HG03066 (cell line): ENCODE measurements at regions not wholly inside any gene's neighbourhood (a gene's known extent, or its start where the extent isn't known, plus 50 kb on each side); places are given as distances from the start of the nearest gene placed in this dataset.
A peak's percentile ranks its signal among the peaks of the same experiment; 100 is the strongest.

Source experiments
- ATAC-seq: cut with Tn5 transposase; IDR thresholded peaks from one replicate; pipeline ENCODE4 v1.9.1; 2021; ENCODE audit warnings: low read depth; ENCODE audit not compliant: unreplicated experiment

DNA sequence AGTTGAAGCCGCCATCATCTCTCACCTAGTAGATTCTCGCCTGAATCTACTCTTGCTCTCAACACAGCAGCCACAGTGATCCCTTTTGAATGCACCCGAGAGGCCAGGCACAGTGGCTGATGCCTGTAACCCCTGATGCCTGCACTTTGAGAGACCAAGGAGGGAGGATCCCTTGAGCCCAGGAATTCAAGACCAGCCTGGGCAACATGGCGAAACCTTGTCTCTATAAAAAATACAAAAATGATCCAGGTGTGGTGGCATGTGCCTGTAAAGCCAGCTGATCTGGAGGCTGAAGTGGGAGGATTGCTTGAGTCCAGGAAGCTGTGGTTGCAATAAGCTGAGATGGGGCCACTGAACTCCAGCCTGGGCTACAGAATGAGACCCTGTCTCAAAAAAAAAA lies 60.3 kb upstream of the EML4 start:
- ATAC-seq: no peak

DNA sequence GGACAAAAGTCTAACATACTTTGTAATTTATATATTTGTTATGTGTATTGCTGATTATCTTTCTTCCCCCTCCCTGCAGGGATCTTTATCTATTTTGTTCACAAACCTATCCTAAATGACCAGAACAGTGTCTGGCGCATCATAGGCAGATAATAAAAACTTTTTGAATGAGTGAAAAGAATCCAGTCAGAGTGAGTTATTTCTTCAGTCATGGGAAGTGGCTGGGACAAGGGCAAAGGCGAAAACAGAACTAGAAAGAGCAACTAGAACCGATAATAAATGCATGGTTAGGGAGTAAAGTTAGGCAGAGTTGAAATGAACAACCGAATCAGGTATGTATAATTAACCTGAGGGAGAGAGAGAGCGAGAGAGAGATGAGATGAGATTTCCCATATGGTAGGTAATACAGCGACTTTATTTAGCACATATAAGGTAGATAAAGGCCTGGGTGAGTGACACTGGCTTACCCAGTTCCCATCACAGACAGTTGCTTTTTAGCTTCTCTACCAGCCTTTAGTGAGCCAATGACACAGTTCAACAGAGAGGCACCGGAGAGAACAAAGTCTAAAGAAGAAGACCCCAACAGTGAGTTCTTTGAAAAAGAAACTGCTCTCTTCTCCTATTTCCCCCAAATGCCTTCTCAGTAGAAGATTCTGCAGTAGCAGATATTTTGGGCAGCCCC lies 59.1 kb upstream of the EML4 start:
- ATAC-seq: no peak

DNA sequence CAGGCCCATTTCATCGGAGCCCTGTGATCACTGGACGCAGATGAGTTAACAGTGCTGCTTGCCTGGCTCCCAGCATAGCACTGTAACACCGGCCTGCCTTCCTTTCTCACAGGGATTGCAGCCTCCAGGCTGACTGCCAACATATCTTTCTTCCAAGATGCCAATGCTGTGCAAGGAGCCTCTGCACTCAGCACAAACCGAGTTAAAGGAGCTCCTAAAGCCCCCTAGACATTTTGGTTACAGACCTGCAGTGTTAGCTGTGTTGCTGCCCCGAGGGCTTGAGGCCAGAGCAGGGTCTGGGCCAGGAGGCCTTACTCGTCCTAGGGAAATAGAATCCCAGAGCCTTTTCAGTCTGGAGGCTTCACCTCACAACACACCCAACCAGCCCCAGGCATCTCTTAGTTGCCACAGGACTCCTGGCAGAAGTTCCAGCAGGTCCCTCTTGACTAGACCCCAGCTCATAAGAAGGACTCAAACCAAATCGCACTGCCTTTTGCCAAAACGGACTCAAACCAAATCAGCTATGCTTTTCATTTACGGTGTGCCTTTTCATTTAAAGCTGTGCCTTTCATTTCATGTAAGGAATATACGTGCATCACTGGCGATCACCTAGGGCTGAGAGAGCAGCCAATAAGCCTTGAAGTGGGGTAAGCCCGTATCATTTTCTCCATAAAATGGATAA lies 58.4 kb upstream of the EML4 start:
- ATAC-seq: no peak

DNA sequence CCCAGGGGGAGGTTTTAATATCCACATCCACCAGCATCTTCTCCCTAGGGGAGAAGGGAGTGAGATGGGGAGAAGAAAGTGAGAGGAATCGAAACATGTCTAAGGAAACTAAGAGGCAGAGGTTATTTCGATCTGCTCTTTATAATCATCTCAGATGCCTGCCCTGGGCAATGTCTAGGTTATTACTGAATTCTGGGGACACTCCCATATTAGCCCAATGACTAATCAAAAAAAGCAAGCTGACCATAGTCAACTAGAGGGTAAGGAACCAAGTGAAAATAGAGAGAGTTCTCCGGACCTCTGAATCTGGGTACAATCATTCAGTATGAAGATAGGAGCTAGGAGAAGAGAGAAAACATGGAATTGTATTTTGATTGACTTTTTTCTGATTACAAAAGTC lies 56.7 kb upstream of the EML4 start:
- no peak for ATAC-seq

DNA sequence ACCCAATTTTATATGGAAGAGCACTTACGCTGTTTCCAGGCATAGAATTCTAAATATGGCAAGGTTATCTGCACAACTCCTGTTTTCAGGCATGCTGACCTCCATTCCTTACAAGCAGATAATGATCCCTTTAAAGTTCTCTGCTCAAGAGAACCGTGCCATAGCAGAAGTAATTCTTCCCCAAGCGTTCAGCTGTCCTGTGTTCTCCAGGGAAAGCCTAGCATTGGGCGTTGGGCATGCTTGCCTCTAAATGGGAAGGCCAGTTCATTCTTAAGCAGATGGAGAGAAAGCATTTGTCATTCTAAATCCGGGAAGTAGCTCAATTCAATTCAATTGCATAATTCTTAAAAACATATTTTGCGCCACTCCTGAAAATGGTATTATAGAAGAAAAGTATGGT lies 55.7 kb upstream of the EML4 start:
- no peak for ATAC-seq

DNA sequence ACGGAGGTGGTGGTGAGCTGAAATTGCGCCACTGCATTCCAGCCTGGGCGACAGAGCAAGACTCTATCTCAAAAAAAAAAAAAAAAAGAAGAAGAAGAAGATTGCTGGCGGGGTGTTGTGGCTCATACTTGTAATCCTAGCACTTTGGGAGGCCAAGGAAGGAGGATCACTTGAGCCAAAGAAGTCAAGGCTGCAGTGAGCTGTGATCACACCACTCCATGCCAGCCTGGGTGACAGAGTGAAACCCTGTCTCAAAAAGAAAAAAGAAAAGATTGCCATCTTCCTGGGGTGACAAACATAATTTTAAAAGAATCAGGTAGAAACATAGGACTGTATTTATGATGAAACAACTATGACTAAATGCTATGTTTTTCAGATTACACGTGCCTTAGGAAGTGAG lies 55.1 kb upstream of the EML4 start:
- ATAC-seq: no peak

DNA sequence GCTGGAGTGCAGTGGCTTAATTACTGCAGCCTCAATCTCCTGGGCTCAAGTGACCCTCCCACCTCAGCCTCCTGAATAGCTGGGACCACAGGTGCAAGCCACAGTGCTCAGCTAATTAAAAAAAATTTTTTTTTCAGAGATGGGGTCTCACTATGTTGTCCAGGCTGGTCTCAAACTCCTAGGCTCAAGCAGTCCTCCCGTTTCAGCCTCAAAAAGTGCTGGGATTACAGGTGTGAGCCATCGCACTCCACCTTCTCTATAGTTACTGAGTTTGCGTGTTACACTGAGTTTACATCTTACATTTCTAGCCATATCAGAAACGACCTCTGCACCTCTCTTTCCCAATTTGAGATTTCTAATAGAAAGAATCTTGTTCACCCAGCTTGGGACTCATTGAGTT lies 53.6 kb upstream of the EML4 start:
- ATAC-seq: no peak

DNA sequence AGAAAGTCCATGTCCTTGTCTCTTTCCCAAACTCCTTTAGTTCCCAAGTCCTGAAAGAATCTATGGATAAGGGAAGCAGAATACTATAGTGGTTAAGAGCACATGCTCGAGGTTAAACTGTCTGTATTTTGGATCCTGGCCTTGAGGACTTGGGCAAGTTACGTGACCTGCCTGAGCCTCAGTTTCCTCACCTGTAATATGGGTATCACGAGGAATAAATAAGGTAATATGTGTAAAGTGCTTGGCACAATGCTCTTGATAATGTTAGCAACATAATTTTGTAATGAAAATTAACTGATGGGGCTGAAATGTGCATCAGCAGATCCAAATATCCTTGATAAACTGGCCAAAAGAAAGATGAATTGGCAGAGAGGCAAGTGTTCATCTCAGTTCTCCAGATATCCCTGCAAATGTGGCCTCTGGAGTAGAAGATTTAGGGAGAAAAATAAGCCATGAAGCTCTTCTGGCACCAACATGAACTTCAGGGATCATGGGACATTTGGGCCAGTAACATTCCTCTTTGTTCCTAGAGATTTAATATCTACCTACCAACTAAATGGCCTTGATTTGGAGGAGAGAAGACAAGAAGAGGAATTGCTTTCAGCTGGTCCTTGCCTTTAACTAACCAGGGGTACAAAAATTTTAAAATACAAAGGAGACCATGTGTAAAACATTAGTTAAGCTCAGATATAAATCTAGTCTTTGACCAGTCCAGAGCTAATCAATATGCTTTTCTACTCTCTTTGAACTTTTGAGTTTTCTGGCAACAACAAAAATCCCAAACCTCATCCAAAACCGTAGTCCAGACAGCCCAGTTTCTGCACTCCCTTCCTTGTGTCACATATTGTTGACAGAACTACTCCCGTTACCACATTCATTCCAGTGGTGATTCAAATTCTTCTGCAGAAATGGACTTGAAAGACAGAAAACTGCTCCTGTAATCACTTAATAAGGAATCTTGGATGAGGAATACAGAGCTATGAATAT lies 52.7 kb upstream of the EML4 start:
- ATAC-seq: no peak

DNA sequence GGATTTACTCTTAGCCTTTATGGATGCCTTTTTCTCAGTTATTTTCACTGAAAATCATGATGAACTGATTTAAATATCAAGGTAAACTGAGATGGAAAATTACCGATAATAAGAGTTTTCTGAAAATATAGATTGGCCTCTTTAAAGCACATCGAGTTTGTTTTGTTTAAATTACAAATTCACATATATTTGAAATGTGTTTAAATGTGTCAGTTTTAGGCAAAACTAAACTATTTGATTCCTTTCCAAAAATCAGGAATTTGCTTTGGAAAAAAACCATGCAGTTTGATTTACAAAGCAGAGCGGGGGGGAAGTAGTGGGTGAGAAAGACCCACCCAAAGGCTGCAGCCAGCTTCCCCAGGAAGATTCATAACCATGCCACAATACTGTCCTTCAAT lies 52.0 kb upstream of the EML4 start:
- no peak for ATAC-seq

DNA sequence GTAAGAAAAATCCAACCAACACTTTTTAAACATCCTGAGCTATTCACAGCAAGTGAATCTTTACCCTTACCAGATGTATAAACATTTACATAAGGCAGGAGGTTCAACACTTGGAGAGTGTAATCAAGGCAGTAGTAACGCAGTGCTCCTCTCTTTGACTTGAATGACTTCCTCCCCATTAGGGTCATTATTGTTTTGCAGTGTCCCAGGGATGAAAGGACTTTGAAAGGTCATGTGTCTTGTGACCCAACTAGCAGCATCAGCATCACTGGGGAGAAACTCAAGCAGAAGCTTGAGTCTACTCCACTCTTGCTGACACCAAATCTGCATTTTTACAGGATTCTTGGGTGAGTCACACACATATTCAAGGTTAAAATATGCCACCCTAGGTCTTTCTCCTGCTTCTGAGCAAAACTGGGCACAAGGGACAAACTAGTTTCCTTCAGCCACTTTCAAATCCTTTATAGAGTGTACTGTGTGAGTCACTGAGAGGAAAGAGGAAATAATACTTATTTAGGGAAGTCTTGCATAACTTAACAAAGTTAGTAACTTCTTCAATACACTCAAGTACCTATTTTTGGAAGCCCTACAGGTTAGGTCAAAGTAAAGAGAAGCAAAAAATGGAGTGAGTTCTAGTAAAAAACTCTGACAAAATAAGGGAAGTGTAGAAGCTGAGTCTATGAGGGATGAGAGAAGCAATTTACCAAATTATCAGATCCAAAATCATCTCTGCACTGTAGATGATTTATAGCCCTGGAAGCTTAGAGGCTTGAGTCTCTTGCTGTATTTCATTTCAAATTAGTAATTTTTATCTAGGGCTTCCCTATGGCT lies 51.0 kb upstream of the EML4 start:
- peak; percentile 94 for ATAC-seq

DNA sequence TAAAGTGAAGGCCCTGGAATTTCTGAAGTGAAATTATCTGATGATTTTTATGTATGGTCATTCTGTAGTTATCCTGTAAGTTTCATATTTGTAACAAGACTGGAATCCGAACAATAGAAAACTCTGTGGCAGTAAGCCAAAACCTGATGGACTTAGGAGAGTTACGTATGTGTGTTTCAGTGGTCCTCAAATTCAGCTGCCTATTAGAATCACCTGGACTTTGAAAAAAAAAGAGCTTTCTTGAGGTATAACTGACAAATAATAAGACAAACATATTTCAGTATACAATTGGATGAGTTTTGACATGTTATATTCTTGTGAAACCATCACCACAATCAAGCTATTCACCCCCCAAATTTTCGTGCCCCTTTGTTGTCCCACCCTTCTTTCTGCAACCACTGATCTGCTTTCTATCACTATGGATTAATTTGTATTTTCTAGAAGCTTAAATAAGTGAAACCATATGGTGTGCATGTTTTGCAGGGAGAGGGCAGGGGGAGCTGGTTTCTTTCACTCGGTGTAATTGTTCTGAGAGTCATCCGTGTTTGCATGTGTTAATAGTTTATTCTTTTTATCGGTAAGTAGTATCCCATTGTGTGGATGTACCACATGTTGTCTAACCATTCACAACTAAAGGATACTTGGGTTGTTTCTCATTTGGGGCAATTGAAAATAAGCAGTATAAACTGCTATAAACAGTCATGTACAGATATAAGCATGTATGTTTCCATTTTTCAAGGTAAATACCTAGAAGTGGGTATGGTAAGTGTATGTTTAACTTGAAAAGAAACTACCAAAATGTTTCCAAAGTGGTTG lies 50.2 kb upstream of the EML4 start:
- no peak for ATAC-seq
